GM21515 (cell line): ENCODE measurements at regions not wholly inside any gene's neighbourhood (a gene's known extent, or its start where the extent isn't known, plus 50 kb on each side); places are given as distances from the start of the nearest gene placed in this dataset.

Source experiments
- ATAC-seq: cut with Tn5 transposase; IDR thresholded peaks from one replicate; pipeline ENCODE4 v1.9.1; 2021; ENCODE audit not compliant: unreplicated experiment

- ATAC-seq, result no peak
These were observed 83.3 kb downstream of the ALDH8A1 start for GRCh38 chr6:134866563-134866962.

DNA sequence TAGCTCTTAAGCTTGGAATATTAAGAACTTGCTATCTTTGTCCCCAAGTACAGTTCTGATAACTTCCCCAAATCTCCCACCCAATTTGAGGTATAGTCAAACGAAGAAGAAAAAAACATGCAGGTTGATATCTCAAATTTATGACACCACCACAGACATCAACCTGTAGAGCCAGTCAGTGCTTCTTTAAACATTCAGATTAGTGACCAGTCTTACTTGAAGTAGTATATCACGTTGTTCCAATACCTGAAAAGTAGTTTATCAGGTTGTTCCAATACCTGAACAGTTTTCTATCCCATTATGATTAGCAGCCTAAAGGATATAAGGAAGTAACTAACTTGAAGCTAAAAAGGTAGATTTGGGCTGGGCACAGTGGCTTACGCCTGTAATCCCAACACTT is 85.3 kb downstream of the ALDH8A1 start:
- no peak for ATAC-seq

GRCh38 chr6:134863763-134864510 is 86.0 kb downstream of the ALDH8A1 start:
- no peak for ATAC-seq

GRCh38 chr6:134854366-134854765 is 95.5 kb downstream of the ALDH8A1 start:
- ATAC-seq, result no peak

DNA sequence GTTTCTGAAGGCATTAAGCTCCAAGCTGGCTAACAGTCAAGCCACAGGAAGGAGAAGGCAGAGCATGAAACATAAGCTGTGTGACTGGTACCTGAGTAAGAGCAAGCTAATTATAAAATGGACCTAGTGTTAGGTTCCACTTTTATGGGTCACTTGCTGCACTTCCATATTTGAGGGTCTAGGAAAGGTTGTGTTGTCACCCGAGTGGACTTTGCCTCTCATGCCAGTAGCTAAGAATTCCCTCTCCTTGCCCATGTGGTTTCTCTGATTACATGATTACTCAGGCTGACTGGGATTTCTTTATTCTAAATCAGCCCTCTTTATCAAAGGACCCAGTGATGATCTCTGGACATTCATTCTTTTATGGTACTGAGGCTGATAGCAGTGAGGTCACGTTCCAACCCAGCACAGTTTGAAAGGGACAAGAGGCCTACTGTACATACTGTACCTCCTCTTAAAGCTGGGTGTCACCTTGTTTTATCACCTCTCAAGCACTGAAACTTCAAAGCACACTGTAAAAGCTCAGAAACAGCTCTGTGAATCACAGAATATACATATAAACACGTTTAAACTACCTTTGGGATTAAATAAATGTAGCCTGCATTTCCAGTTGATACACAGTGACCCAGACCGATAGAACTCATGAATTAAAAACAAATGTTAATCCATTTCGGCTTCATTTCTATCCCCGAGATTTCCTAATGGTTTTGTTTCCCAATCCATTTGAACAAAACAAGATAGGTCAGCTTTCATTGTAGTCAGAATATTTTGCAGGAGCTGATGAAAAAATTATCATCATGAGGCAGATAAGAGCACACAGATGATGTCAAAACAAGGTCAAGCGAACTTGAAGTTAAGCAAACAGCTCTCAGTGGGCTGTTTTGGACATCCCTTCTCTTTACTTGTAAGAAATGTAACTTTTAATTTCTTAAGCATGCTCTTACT is 96.5 kb downstream of the ALDH8A1 start:
- no peak for ATAC-seq

- no peak for ATAC-seq
These were observed 98.4 kb downstream of the ALDH8A1 start for GRCh38 chr6:134851548-134851947.

- no peak for ATAC-seq
These were observed 99.1 kb downstream of the ALDH8A1 start for GRCh38 chr6:134850721-134851305.

DNA sequence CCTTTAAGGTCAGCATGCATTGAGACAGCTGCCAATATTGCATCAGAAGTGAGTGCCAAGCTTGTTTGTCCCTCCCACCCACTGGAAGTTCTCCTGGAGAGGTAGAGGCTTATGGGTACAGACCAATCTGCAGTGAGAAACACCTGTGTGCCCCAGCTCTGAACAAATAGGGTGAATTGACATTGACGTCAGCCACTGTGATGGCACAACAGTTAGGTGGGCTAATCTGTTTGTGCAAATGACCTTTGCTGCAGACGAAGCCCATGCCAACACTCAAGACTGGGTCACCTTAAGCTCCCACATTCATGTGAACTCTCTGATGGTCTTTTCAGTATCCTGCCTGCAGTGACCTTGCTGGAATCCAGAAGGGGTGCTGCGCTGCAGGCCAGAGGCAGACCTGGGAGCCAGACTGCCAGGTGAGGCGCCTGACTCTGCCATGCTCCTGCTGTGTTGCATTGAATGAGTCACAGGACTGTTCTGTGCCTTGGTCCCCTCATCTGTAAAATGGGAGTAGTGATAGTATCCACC is 99.9 kb downstream of the ALDH8A1 start:
- no peak for ATAC-seq

DNA sequence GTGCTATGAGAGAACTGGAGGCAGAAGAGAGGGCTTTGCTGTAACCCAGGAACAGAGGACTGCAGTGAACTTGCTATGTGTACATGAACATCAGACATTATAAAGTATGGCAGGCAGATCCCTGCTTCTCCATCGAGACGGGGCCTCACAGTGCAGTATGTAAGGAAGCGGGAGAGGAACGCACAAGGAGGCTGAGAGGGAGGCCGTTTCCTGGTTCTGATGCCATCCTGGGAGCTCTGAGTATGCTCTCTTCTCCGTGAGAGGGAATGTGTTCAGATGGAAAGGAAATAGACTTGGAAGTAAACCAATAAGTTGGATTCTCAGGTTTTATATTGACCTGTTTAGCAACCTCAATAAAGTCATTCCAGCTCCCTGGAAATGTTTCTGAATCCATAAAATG is 101.8 kb downstream of the ALDH8A1 start:
- no peak for ATAC-seq

GRCh38 chr6:134846865-134847264 is 103.0 kb downstream of the ALDH8A1 start:
- ATAC-seq, result no peak

GRCh38 chr6:134846031-134846430 is 103.9 kb downstream of the ALDH8A1 start:
- no peak for ATAC-seq

- ATAC-seq, result no peak
These were observed 105.8 kb downstream of the ALDH8A1 start for GRCh38 chr6:134844120-134844519.

DNA sequence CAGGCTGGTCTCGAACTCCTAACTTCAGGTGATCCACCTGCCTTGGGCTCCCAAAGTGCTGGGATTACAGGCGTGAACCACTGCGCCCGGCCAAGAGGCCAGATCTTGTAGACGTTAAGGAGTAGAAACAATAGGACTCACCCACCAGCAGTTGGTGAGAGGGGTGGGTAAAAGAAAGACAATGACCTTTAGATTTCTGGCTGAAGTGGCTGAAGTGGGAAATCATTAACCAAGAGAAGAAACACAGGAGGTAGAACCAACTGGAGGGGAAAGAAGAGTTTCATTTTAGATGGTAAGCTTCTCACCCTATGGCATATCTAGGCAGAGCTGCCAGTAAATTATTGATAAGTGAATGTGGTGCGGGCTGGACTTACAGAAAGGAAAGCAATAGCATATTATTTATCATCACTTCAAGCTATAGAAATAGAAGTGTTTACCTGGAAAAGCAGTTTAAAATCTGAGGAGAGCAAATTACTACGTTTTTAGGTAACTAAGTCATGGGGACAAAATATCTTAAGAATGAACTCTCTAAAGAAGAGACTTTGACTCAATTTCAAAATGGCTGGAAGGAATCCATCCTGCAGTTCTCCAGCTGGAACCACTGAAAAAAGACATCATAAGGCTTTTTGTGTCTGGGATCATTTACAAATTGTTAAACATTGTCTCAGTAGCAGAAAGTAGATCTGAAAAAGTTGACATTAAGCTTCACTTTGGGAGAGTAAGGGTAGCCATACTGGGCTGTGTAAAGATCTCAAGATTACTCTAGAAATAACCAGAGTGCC is 109.6 kb downstream of the ALDH8A1 start:
- no peak for ATAC-seq

GRCh38 chr6:134835993-134836392 is 113.9 kb downstream of the ALDH8A1 start:
- no peak for ATAC-seq

- ATAC-seq, result no peak
These were observed 119.0 kb downstream of the ALDH8A1 start for GRCh38 chr6:134830940-134831339.

- ATAC-seq, result no peak
These were observed 119.7 kb downstream of the ALDH8A1 start for GRCh38 chr6:134830194-134830593.

DNA sequence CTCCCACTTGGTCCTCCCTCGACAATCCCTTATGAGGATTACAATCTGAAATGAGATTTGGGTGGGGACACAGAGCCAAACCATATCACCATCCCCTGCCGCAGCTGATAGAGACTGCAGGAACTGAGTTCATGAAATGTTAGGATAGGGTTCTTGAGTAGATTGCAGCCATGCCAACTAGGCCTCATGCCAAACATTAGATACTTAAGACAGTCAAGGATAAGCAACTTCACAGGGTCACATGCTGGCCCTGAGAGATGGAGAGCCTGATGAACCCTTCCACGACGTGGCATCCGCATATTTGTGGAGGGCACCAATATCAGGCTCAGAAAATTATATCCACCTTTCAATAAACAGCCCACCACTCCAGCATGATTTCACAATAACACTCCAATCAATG is 121.3 kb downstream of the ALDH8A1 start:
- no peak for ATAC-seq

DNA sequence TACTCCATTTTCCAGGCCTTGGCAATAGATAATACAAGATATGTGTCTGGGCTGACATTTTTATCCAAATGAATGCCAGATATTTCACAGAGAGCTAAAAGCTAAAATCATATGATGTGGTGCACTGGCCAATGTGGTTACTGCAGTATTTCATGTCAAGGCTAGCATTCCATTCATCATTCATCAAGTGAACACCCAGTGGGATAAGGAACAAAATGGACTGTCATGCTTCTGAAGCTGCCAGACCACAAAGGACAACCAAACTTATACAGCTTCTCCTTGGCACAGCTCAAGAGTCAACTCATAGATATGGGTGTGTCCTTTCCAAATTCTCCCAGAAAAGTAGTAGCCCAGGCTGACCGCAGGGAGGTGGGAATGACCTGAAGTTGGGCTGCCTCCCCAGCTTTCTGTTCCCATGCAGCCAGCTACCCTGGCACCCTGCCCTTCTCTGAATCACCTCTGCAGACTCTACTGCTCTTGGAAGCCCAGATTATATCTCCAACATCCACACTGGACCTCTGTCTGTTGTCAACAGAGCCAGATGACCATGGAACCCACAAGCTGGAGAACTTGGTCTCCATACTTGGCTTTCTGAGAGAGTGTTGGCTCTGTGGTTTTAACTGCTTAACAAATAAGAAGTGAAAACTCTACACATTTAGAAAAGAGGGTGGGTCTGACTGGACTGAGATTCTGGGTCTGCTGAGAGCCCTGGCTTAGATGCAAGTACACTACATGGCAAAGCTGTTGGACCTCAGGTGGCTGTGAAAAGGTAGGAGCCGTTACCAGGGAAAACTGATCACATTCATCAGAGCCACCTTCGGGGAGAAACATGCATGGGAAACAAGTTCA is 122.8 kb downstream of the ALDH8A1 start:
- ATAC-seq, result no peak

DNA sequence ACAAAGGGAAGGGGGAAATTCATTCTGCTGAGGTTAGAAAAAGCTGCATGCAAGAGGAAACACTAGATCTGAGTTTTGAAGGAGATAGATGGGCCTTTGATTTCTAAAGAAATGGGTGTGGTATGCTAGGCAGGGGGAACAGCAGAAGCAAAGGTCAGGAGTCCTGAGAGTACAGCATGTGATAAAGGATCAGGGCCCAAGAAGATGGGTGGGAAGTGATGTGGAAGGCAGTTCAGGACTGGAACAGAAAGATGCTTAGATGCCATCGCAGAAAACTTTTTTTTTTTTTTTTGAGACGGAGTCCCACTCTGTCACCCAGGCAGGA is 126.2 kb downstream of the ALDH8A1 start:
- ATAC-seq, result no peak
